ENCODE measurements at regions not wholly inside any gene's neighbourhood (a gene's known extent, or its start where the extent isn't known, plus 50 kb on each side); places are given as distances from the start of the nearest gene placed in this dataset.

DNA sequence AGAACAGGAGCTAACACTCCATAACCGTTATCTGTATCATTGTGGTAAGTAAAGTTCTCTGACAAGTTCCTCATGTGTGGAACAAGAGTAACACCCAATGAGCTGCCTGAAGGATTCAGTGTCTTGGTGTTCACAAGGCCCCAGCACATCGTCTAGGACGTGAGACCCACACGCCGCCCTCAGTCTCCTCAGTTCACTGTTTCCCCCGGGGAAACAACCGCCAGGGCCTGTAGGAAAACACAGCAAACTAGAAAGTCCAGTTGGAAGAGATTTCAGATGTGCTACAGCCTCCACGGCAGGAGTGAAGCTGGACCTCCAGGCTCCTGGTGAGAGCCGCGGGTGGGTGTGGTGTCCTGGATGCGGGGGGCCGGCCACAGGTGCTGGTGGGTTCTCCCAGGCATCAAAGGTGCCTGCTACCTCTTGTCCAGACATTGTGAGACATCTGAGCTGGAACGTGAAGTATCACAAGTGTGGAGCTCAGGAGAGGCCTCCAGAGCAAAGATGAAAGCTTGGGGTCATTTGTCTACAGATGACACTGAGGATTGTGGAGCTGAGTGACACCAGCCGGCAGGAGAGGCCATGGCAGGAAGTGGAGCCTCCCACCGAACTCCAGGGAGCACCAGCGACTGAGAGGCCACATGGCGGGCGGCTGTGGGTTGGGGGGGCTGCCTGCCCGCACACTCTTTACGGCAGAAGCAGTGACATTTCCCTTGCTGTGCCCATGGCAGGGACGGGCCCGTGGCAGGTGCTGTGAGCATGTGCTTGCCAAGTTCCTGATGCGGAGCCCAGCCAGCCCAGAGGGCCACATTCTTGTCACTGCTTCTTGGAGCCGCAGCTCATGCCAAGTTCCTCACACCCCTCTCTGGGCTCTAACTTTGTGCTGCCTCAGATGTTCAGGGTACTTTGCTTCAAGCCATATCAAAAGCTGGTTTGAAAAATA is 131.2 kb downstream of the TMEM18 start:
- ChIA-PET CTCF (ENCODE audit: partially characterized antibody) (interaction anchor here (0.9 to 1.8 kb wide), 4 partner anchors 11 to 26 kb away, joined by 3 to 5 read pairs (median 4); no protein-coding TSS in a partner anchor), POLR2A (ENCODE audit: partially characterized antibody) (no interaction called here)
- Histone ChIP-seq H2BK15ac (ENCODE audit: low read length) (no peak overlapping the region), H2BK12ac (ENCODE audit: low read depth, low read length) (no peak overlapping the region), H4K91ac (replicated peaks; ENCODE audit: insufficient read length, low read length) (no peak overlapping the region), H3K4me1 (replicated peaks in 1 of 4; ENCODE audit: control insufficient read depth in 3 of 4, insufficient read depth in 4 of 4, low read length in 3 of 4) (no peaks in the 10 kb centered on the region), H3K23ac (ENCODE audit: insufficient read length) (no peak overlapping the region), H2BK20ac (ENCODE audit: low read length) (no peak overlapping the region), H3K23me2 (ENCODE audit: low read depth, low read length) (no peaks in the 10 kb centered on the region), H3K9me3 (ENCODE audit: insufficient read depth in 2 of 2, low read depth in 1 of 2, low read length in 1 of 2) (no peaks in the 10 kb centered on the region), H3K4me2 (ENCODE audit: insufficient read depth in 1 of 2, low read depth in 2 of 2, low read length in 2 of 2) (no peak overlapping the region), H2BK5ac (ENCODE audit: low read depth, low read length) (no peak overlapping the region), H3K9ac (replicated peaks in 1 of 4; ENCODE audit: extremely low read depth in 1 of 4, low read depth in 3 of 4, low read length in 3 of 4) (no peak overlapping the region), H3K27ac (ENCODE audit: low read depth, low read length) (no peak overlapping the region), H3K27me3 (replicated peaks in 1 of 4; ENCODE audit: control insufficient read depth in 3 of 4, extremely low read depth in 1 of 4, insufficient read depth in 3 of 4, low read length in 3 of 4) (no peaks in the 10 kb centered on the region; a peak in 1 of 7 replicates), H3K79me2 (ENCODE audit: control insufficient read depth in 1 of 2, insufficient read depth in 2 of 2, low read length in 2 of 2) (no peaks in the 10 kb centered on the region), H3K14ac (ENCODE audit: insufficient read length) (no peak overlapping the region), H3K79me1 (ENCODE audit: low read depth, low read length) (no peaks in the 10 kb centered on the region), H2AK5ac (ENCODE audit: low read depth, low read length) (no peak overlapping the region), H4K8ac (ENCODE audit: extremely low read depth, insufficient read depth, low read length) (no peak overlapping the region), H2BK120ac (replicated peaks; ENCODE audit: low read depth, low read length) (no peak overlapping the region), H2AFZ (ENCODE audit: low read length) (no peak overlapping the region), H3K4me3 (ENCODE audit: extremely low read depth in 1 of 4, insufficient read depth in 2 of 4, low read depth in 3 of 4, low read length in 4 of 4) (no peak overlapping the region), H3K18ac (ENCODE audit: extremely low read depth, low read length) (no peak overlapping the region), H3K56ac (replicated peaks; ENCODE audit: insufficient read length, low read depth, low read length) (no peak overlapping the region), H3K4ac (replicated peaks; ENCODE audit: insufficient read length, low read depth, low read length) (no peak overlapping the region), H4K5ac (ENCODE audit: insufficient read length, low read depth, low read length) (no peak overlapping the region), H3K36me3 (ENCODE audit: control insufficient read depth in 2 of 4, insufficient read depth in 4 of 4, low read length in 3 of 4) (no peaks in the 10 kb centered on the region), H4K20me1 (replicated peaks in 1 of 2; ENCODE audit: control insufficient read depth in 1 of 2, insufficient read depth in 2 of 2, low read length in 2 of 2) (no peaks in the 10 kb centered on the region)
- DNase-seq (ENCODE audit: low read depth in 1 of 2, low spot score in 2 of 2), result no peak
- WGBS, 2 experiments (ENCODE audit: extremely low coverage in 1 of 2, insufficient coverage in 1 of 2, insufficient read length in 1 of 2, insufficient replicate concordance in 2 of 2, low coverage in 1 of 2, low lambda C conversion rate in 2 of 2, missing lambda C conversion rate in 1 of 2), result 86% methylated on average over 24 of the region's 24 CpGs; no CpG with 5 or more reads in 1 of the 2 experiments
- no peak for FAIRE-seq
- no peak for TF ChIP-seq CHD2 (IDR thresholded peaks at IDR 0.05; ENCODE audit: low read length)
- no peak for TF ChIP-seq BCL11A (IDR thresholded peaks at IDR 0.05; ENCODE audit: low read depth in 2 of 2, low read length in 2 of 2)
- TF ChIP-seq SP2 (IDR thresholded peaks at IDR 0.05; ENCODE audit: low read length), result no peak
- no peak for TF ChIP-seq JUND (IDR thresholded peaks at IDR 0.05; ENCODE audit: low read length)
- TF ChIP-seq TAF7 (optimal IDR thresholded peaks at IDR 0.05; ENCODE audit: borderline replicate concordance, low read depth, low read length), result no peak
- TF ChIP-seq KDM4A (IDR thresholded peaks at IDR 0.05; ENCODE audit: low read depth, low read length, severe bottlenecking), result no peak
- TF ChIP-seq NANOG (IDR thresholded peaks at IDR 0.05; ENCODE audit: insufficient read depth, low read depth, low read length, poor library complexity, severe bottlenecking), result no peak
- no peak for TF ChIP-seq CEBPB (IDR thresholded peaks at IDR 0.05; ENCODE audit: low read depth, low read length)
- TF ChIP-seq HDAC6 (IDR thresholded peaks at IDR 0.05; ENCODE audit: low read depth, low read length), result no peak
- no peak for TF ChIP-seq EP300 (IDR thresholded peaks at IDR 0.05; ENCODE audit: borderline replicate concordance in 1 of 2, low read depth in 2 of 2, low read length in 2 of 2)
- no peak for TF ChIP-seq MAFK (IDR thresholded peaks at IDR 0.05; ENCODE audit: low read depth, low read length)
